Keratinocyte (primary cell): ENCODE measurements at regions not wholly inside any gene's neighbourhood (a gene's known extent, or its start where the extent isn't known, plus 50 kb on each side); places are given as distances from the start of the nearest gene placed in this dataset.

Source experiments
- EZH2 ChIP-seq: IDR thresholded peaks from one replicate; pipeline ENCODE4 v1.6.1; 2012; ENCODE audit warnings: inconsistent platforms, mild to moderate bottlenecking, low read length, moderate library complexity
- TF ChIP-seq, protein P1 (sequence below), 3 experiments: IDR thresholded peaks in 1 of 3; conservative IDR thresholded peaks in 1 of 3; optimal IDR thresholded peaks in 1 of 3; 2 replicates in 2 of 3; 3 replicates in 1 of 3; pipeline versions ENCODE3 to v1.5.1; 2011; ENCODE audit warnings: low read length in 3 of 3, mild to moderate bottlenecking in 3 of 3, moderate library complexity in 2 of 3, control low read depth in 1 of 3, inconsistent platforms in 1 of 3; ENCODE audit not compliant: insufficient read depth in 2 of 3; ENCODE audit errors: extremely low read depth in 1 of 3

DNA sequence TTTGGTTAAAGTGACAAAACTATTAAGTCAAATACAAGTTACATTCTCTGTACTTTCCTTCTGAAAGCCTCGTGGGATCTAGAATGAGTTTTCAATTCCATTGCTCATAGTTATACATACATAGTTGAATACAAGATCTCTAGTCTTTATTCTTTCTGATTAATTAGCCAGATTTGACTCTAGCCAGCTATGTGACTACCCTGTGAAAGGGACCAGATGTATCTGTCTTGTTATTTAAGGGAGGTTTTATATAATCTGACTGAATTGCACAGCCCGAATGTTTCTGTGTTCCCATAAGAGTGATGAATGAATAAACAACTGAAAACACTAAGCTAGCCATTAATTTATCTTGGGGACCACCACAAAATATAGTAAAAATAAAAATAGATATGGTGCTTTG, 166.7 kb downstream of the TMEM167A start:
- TF ChIP-seq, protein P1, sequence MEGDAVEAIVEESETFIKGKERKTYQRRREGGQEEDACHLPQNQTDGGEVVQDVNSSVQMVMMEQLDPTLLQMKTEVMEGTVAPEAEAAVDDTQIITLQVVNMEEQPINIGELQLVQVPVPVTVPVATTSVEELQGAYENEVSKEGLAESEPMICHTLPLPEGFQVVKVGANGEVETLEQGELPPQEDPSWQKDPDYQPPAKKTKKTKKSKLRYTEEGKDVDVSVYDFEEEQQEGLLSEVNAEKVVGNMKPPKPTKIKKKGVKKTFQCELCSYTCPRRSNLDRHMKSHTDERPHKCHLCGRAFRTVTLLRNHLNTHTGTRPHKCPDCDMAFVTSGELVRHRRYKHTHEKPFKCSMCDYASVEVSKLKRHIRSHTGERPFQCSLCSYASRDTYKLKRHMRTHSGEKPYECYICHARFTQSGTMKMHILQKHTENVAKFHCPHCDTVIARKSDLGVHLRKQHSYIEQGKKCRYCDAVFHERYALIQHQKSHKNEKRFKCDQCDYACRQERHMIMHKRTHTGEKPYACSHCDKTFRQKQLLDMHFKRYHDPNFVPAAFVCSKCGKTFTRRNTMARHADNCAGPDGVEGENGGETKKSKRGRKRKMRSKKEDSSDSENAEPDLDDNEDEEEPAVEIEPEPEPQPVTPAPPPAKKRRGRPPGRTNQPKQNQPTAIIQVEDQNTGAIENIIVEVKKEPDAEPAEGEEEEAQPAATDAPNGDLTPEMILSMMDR (optimal IDR thresholded peaks at IDR 0.05 in 1 of 3, IDR thresholded peaks at IDR 0.05 in 1 of 3, conservative IDR thresholded peaks at IDR 0.05 in 1 of 3; ENCODE audit: extremely low read depth in 1 of 3, insufficient read depth in 2 of 3, low read length in 3 of 3) = no peak
- TF ChIP-seq EZH2 = no peak
